ENCODE measurements at regions not wholly inside any gene's neighbourhood (a gene's known extent, or its start where the extent isn't known, plus 50 kb on each side); places are given as distances from the start of the nearest gene placed in this dataset.

DNA sequence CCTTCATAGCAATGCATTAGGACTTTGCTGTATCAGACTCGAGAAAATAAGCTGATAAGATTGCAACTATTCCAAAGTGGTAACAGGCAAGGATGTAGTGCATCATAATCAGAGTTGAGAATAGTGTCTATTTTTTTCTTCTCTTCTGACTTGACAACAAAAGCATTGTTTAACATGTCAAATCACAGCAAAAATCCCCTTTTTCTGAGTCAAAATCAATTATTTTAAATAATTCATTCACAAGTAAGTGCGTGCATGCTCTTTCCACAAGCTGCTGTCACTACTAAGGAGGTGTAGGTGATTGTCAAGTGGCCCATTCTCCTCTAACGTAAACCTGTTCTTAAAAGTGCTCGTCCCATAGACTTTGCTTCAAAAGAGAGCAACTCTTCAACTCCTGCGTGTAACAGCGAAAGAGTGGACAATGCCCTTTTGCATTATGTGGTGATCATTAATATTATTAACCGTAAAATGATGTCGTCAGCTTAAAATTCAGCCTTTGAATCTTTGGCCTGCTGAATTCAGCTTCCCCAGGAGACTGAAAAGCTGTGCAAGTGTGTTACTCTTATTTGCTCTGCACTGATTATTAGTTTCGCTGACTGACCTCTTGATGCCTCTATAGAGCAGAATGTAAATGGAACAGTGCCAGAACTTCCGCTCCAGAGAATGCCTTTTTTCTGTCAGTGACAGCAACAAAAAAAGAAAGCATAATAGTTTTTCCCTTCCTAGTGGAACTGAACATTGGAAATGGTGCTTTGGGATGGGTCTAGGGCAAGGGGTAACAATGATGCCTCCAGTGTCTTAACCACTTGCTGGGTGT is 680.8 kb upstream of the SEMA6A start:
- Histone ChIP-seq H3K36me3 (ENCODE audit: control insufficient read depth, low read depth, low read length) (no peaks in the 10 kb centered on the region), H3K4me3 (ENCODE audit: low read length) (no peak overlapping the region), H3K27ac (ENCODE audit: low read length) (no peak overlapping the region), H3K9ac (ENCODE audit: low read length) (no peak overlapping the region), H3K27me3 (ENCODE audit: control insufficient read depth, insufficient read depth, low read length) (no peaks in the 10 kb centered on the region), H3K4me1 (ENCODE audit: control insufficient read depth, low read depth, low read length) (no peaks in the 10 kb centered on the region), H3K9me3 (ENCODE audit: control insufficient read depth, low read depth, low read length) (no peaks in the 10 kb centered on the region)

DNA sequence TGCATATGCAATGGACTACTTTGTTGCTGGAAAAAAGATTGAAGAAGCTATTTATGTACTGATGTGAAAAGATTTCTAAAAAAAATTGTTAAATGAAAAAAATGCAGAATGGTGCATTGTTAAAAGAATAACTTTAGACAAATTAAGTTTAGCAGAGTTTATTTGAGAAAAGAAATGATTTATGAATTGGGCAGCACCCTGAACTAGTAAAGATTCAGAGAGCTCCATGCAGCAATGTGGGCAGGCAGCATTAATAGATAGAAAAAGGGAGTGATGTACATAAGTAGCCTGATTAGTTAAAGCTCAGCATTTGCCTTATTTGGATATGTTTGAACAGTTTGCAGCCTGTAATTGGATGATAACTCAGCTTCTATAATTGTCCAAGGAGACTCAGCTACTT is 677.9 kb upstream of the SEMA6A start:
- Histone ChIP-seq H3K4me1 (ENCODE audit: control insufficient read depth, low read depth, low read length) (no peaks in the 10 kb centered on the region), H3K36me3 (ENCODE audit: control insufficient read depth, low read depth, low read length) (no peaks in the 10 kb centered on the region), H3K9me3 (ENCODE audit: control insufficient read depth, low read depth, low read length) (no peaks in the 10 kb centered on the region), H3K27ac (ENCODE audit: low read length) (no peak overlapping the region), H3K9ac (ENCODE audit: low read length) (no peak overlapping the region), H3K27me3 (ENCODE audit: control insufficient read depth, insufficient read depth, low read length) (no peaks in the 10 kb centered on the region), H3K4me3 (ENCODE audit: low read length) (no peak overlapping the region)

DNA sequence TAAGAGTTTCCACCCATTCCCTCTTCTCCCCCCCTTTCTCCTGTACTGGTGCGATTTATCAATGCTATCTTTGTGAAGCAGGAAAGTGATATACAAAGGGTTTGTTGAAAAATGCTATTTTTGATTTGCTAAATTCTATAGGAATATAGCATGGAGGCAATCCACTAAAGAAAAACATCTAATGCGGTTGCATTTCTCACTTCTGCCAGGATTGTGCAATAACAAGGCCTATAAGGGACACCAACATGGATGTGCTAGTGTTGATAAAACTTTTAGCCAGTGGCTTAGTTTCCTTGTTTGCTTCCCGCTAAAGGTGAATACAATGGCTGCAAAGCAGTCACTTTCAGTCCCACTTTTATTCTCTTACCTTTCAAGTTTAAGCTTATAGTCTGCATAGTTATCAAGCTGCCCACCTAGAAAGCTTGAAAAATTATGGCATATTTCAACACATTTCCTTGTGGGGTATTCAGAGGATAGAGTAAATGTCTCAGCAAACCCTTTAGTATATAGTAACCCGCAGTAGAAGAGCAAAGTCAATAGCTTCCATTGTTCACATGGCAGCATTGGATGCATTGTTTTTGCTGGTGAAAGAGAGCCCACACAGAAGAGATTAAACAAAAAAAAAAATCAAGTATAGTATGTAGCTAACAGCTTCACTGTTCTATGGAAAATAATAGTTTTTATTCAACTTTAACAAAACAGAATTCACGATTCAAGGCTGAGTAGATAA is 674.6 kb upstream of the SEMA6A start:
- no peak overlapping the region for H3K27ac ChIP-seq (ENCODE audit: low read length)
- no peaks in the 10 kb centered on the region for H3K27me3 ChIP-seq (ENCODE audit: control insufficient read depth, insufficient read depth, low read length)
- no peaks in the 10 kb centered on the region for H3K4me1 ChIP-seq (ENCODE audit: control insufficient read depth, low read depth, low read length)
- H3K9ac ChIP-seq (ENCODE audit: low read length), result no peak overlapping the region
- no peak overlapping the region for H3K4me3 ChIP-seq (ENCODE audit: low read length)
- H3K36me3 ChIP-seq (ENCODE audit: control insufficient read depth, low read depth, low read length), result no peaks in the 10 kb centered on the region
- no peaks in the 10 kb centered on the region for H3K9me3 ChIP-seq (ENCODE audit: control insufficient read depth, low read depth, low read length)

DNA sequence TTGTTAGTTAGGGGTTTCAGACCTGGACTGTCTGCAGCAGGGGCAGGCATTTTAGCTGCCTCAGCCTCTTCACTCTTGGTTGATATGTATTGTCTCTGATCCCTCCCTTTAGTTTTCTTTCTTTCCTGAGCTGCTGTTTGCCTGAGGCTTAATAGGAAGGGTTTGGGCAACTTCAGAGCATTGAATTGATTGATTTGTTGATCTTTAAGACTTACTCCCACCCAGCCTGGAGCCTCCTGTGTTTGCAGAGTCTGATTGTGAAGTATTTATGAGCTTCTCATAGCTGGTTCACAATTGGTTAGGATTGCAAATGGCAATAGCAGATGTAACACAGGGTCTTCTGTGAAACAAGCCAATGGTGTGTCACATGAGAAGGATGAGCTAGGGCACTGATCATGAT is 671.8 kb upstream of the SEMA6A start:
- no peak overlapping the region for H3K9ac ChIP-seq (ENCODE audit: low read length)
- H3K4me3 ChIP-seq (ENCODE audit: low read length), result no peak overlapping the region
- H3K36me3 ChIP-seq (ENCODE audit: control insufficient read depth, low read depth, low read length), result no peaks in the 10 kb centered on the region
- no peaks in the 10 kb centered on the region for H3K9me3 ChIP-seq (ENCODE audit: control insufficient read depth, low read depth, low read length)
- no peaks in the 10 kb centered on the region for H3K27me3 ChIP-seq (ENCODE audit: control insufficient read depth, insufficient read depth, low read length)
- H3K4me1 ChIP-seq (ENCODE audit: control insufficient read depth, low read depth, low read length), result no peaks in the 10 kb centered on the region
- no peak overlapping the region for H3K27ac ChIP-seq (ENCODE audit: low read length)

DNA sequence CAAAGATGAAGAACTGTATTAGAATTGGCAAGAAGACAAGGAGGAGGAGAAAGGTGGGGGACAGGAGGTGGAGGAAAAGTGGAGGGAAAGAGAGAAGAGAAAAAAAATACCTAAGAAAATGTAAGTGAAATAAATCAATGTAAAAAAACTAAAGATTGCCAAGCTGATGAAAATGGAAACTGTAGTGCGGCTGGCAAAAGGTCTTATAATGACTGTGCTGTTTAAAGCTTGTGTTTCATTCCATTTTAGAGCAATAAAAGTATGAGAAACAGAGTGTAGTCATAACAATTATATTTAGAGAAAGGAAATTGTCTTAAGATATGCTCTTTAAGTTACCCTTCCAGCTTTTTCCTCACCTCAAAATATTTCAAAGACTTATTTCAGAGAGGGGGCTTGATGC is 670.5 kb upstream of the SEMA6A start:
- H3K4me3 ChIP-seq (ENCODE audit: low read length), result no peak overlapping the region
- H3K9ac ChIP-seq (ENCODE audit: low read length), result no peak overlapping the region
- H3K36me3 ChIP-seq (ENCODE audit: control insufficient read depth, low read depth, low read length), result no peaks in the 10 kb centered on the region
- no peaks in the 10 kb centered on the region for H3K4me1 ChIP-seq (ENCODE audit: control insufficient read depth, low read depth, low read length)
- no peaks in the 10 kb centered on the region for H3K9me3 ChIP-seq (ENCODE audit: control insufficient read depth, low read depth, low read length)
- no peaks in the 10 kb centered on the region for H3K27me3 ChIP-seq (ENCODE audit: control insufficient read depth, insufficient read depth, low read length)
- H3K27ac ChIP-seq (ENCODE audit: low read length), result no peak overlapping the region

DNA sequence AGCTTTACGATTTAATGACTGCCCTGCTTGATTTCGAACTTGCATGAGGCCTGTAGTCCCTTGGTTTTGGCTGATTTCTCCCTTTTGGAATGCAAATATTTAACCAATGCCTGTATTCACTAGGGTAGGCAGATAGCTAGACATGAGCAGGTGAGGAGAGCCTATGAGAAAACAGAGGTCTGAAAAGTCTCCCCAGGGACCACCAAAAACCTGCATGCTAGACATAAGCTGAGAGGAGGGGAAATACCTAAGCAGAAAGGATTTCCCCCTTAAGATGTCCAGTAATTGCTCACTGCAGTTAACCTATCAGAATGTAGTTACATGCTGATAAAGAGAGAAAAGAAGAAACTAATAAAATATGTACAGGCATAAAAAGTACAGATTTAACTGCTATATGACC is 667.4 kb upstream of the SEMA6A start:
- Histone ChIP-seq H3K27me3 (ENCODE audit: control insufficient read depth, insufficient read depth, low read length) (no peaks in the 10 kb centered on the region), H3K36me3 (ENCODE audit: control insufficient read depth, low read depth, low read length) (no peaks in the 10 kb centered on the region), H3K27ac (ENCODE audit: low read length) (no peak overlapping the region), H3K4me1 (ENCODE audit: control insufficient read depth, low read depth, low read length) (no peaks in the 10 kb centered on the region), H3K9me3 (ENCODE audit: control insufficient read depth, low read depth, low read length) (no peaks in the 10 kb centered on the region), H3K4me3 (ENCODE audit: low read length) (no peak overlapping the region), H3K9ac (ENCODE audit: low read length) (no peak overlapping the region)

DNA sequence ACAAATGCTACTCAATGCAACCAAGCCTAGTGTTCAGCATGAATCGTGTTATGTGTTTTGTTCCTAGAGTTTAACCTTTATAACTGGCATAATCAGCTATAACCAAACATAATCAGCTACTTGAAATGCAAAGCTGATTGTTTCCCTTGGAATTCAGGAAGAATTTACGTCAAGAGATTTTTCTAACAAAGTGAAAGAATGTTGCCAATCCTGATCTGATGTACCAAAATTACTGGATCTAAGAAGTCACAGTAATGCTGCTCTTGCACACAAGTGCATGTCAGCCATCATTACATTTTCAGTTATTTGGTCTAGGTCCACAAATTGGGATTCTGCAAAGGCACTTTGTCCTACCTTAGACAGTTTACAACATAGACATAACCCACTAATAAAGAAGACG is 662.3 kb upstream of the SEMA6A start:
- H3K9ac ChIP-seq (ENCODE audit: low read length), result no peak overlapping the region
- no peaks in the 10 kb centered on the region for H3K4me1 ChIP-seq (ENCODE audit: control insufficient read depth, low read depth, low read length)
- H3K27me3 ChIP-seq (ENCODE audit: control insufficient read depth, insufficient read depth, low read length), result no peaks in the 10 kb centered on the region
- no peak overlapping the region for H3K4me3 ChIP-seq (ENCODE audit: low read length)
- H3K27ac ChIP-seq (ENCODE audit: low read length), result no peak overlapping the region
- no peaks in the 10 kb centered on the region for H3K36me3 ChIP-seq (ENCODE audit: control insufficient read depth, low read depth, low read length)
- no peaks in the 10 kb centered on the region for H3K9me3 ChIP-seq (ENCODE audit: control insufficient read depth, low read depth, low read length)

DNA sequence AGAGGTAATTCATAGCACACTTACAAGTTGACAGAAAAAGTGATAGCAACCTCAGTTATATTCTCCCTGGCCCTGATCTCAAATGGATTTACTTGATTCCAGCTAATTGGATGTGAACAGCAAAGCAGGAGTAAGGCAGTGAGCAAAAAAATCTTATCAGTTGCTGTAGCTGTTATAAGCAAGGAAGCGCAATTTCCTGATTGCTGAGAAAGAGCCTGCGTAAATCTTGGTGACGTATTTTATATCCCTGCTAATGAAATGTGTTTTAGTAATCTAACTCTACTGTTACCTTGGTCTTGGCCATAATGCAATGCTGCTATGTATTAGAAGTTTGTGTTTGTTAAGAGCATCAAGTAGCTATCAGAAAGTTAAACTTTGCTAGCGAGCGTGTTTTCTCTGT is 661.2 kb upstream of the SEMA6A start:
- H3K27me3 ChIP-seq (ENCODE audit: control insufficient read depth, insufficient read depth, low read length), result no peaks in the 10 kb centered on the region
- H3K9me3 ChIP-seq (ENCODE audit: control insufficient read depth, low read depth, low read length), result no peaks in the 10 kb centered on the region
- H3K36me3 ChIP-seq (ENCODE audit: control insufficient read depth, low read depth, low read length), result no peaks in the 10 kb centered on the region
- no peak overlapping the region for H3K9ac ChIP-seq (ENCODE audit: low read length)
- H3K4me1 ChIP-seq (ENCODE audit: control insufficient read depth, low read depth, low read length), result no peaks in the 10 kb centered on the region
- H3K27ac ChIP-seq (ENCODE audit: low read length), result no peak overlapping the region
- no peak overlapping the region for H3K4me3 ChIP-seq (ENCODE audit: low read length)

DNA sequence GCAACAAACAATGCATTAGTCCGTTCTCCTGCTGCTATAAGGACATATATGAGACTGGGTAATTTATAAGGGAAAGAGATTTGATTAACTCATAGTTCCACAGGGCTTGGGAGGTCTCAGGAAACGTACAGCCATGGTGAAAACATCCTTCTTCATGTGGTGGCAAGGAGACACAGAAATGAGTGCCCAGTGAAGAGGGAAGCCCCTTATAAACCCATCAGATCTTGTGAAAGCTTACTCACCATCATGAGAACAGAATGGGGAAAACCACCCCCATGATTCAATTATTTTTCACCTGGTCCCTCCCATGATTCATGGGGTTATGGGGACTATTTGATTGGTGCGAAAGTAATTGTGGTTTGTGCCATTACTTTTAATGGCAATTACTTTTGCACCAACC is 655.8 kb upstream of the SEMA6A start:
- Histone ChIP-seq H3K9ac (ENCODE audit: low read length) (no peak overlapping the region), H3K4me1 (ENCODE audit: control insufficient read depth, low read depth, low read length) (no peaks in the 10 kb centered on the region), H3K27ac (ENCODE audit: low read length) (no peak overlapping the region), H3K36me3 (ENCODE audit: control insufficient read depth, low read depth, low read length) (no peaks in the 10 kb centered on the region), H3K27me3 (ENCODE audit: control insufficient read depth, insufficient read depth, low read length) (no peaks in the 10 kb centered on the region), H3K9me3 (ENCODE audit: control insufficient read depth, low read depth, low read length) (no peaks in the 10 kb centered on the region), H3K4me3 (ENCODE audit: low read length) (no peak overlapping the region)

DNA sequence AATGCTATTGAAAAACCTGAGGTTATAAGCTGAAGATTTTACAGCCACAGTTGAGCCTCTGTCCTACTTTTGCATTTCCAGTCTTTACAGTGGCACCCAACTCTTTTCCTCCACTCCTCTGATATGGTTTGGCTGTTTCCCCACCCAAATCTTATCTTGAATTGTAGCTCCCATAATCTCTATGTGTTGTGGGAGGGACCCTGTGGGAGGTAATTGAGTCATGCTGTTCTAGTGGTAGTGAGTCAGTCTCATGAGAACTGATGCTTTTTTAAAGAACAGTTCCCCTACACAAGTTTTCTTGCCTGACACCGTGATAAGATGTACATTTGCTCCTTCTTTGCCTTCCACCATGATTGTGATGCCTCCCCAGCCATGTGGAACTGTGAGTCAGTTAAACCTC is 646.1 kb upstream of the SEMA6A start:
- no peaks in the 10 kb centered on the region for H3K36me3 ChIP-seq (ENCODE audit: control insufficient read depth, low read depth, low read length)
- no peaks in the 10 kb centered on the region for H3K9me3 ChIP-seq (ENCODE audit: control insufficient read depth, low read depth, low read length)
- H3K27me3 ChIP-seq (ENCODE audit: control insufficient read depth, insufficient read depth, low read length), result no peaks in the 10 kb centered on the region
- H3K9ac ChIP-seq (ENCODE audit: low read length), result no peak overlapping the region
- no peak overlapping the region for H3K4me3 ChIP-seq (ENCODE audit: low read length)
- H3K27ac ChIP-seq (ENCODE audit: low read length), result no peak overlapping the region
- H3K4me1 ChIP-seq (ENCODE audit: control insufficient read depth, low read depth, low read length), result peaks cover 8% of the 10 kb centered on the region

DNA sequence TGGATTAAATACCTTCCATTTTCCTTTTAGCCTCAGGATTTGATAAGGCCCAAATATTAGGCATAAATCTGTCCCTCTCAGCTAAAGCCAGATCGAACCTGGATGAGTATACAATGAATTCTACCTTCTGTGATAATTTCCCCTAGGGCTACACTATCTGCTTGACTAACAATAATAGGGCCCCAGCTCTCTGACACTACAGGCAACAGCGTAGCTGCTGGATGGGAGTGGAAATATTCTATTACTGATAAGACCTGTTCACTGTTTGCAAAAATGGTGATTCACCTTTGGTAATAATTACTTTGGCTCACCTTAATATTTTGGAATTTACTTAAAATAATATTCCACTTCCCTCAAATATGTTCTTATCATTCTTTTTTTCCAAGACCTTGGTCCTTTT is 644.2 kb upstream of the SEMA6A start:
- Histone ChIP-seq H3K9me3 (ENCODE audit: control insufficient read depth, low read depth, low read length) (no peaks in the 10 kb centered on the region), H3K36me3 (ENCODE audit: control insufficient read depth, low read depth, low read length) (no peaks in the 10 kb centered on the region), H3K4me1 (ENCODE audit: control insufficient read depth, low read depth, low read length) (peaks cover 8% of the 10 kb centered on the region), H3K27ac (ENCODE audit: low read length) (no peak overlapping the region), H3K4me3 (ENCODE audit: low read length) (no peak overlapping the region), H3K9ac (ENCODE audit: low read length) (no peak overlapping the region), H3K27me3 (ENCODE audit: control insufficient read depth, insufficient read depth, low read length) (no peaks in the 10 kb centered on the region)

DNA sequence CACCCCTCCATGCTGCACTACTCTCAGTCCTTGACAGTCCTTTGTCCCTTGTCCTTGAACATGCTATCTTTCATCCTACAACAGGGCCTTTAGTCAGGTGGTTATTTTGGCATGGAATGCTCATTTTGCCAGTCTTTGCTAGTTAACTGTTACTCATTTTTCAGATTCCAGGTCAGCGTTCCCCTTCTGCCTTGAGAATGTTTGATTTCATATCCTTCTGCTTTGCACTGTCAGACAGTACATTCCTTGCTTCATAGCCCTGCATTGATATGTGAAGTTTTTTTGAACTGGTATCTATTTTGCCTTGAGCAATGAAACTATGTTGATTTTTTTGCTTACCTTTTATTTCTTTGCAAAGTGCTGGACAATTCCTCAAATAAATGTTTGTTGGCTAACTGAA is 638.2 kb upstream of the SEMA6A start:
- H3K27me3 ChIP-seq (ENCODE audit: control insufficient read depth, insufficient read depth, low read length), result no peaks in the 10 kb centered on the region
- no peak overlapping the region for H3K27ac ChIP-seq (ENCODE audit: low read length)
- H3K9ac ChIP-seq (ENCODE audit: low read length), result no peak overlapping the region
- no peaks in the 10 kb centered on the region for H3K36me3 ChIP-seq (ENCODE audit: control insufficient read depth, low read depth, low read length)
- peaks cover 7% of the 10 kb centered on the region for H3K4me1 ChIP-seq (ENCODE audit: control insufficient read depth, low read depth, low read length)
- H3K9me3 ChIP-seq (ENCODE audit: control insufficient read depth, low read depth, low read length), result no peaks in the 10 kb centered on the region
- H3K4me3 ChIP-seq (ENCODE audit: low read length), result no peak overlapping the region
